ENCODE measurements at regions not wholly inside any gene's neighbourhood (a gene's known extent, or its start where the extent isn't known, plus 50 kb on each side); places are given as distances from the start of the nearest gene placed in this dataset.

DNA sequence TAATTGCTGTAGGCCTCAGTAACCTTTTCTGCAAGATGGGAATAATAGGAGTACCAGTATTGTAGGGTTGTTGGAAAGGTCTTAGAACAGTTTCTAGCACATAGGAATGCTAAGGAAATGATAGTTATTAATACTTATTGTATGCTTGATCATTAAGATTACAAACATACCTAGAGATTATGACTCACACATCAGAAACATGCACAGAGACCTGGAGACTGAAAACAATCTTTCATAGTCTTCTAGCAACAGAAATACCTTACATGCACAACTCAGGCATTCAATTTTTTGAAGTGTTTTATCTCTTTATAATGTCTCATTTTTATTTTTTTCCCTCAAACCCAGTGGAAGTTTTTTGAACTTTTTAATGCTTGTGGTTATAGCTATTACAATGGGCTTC, 104.4 kb upstream of the ZBTB20 start:
- Histone ChIP-seq H3K9me3 (ENCODE audit: control insufficient read depth, low read depth, low read length) (no peaks in the 10 kb centered on the region), H2AFZ (ENCODE audit: low read length) (no peak overlapping the region), H2BK5ac (ENCODE audit: insufficient read length, low read length) (no peak overlapping the region), H2BK120ac (ENCODE audit: low read depth, low read length, poor library complexity, severe bottlenecking) (no peak overlapping the region), H3K27me3 (ENCODE audit: insufficient read depth, low read length) (no peaks in the 10 kb centered on the region), H3T11ph (ENCODE audit: low read length) (no peak overlapping the region), H3K4ac (ENCODE audit: low read depth, low read length) (no peak overlapping the region), H3K23ac (ENCODE audit: insufficient read length, low read depth, low read length) (no peak overlapping the region), H4K20me1 (ENCODE audit: control insufficient read depth, insufficient read depth, insufficient read length) (no peaks in the 10 kb centered on the region), H3K4me1 (ENCODE audit: insufficient read depth, low read length) (no peaks in the 10 kb centered on the region), H3K79me2 (ENCODE audit: insufficient read depth, low read length) (no peaks in the 10 kb centered on the region), H3K23me2 (ENCODE audit: insufficient read length, low read depth, low read length, poor library complexity, severe bottlenecking) (no peaks in the 10 kb centered on the region), H2BK15ac (ENCODE audit: low read depth, low read length) (no peak overlapping the region), H2AK5ac (ENCODE audit: insufficient read length, low read length) (no peak overlapping the region), H3K18ac (ENCODE audit: insufficient read length, low read depth, low read length) (no peak overlapping the region), H4K91ac (ENCODE audit: insufficient read length, low read depth, low read length) (no peak overlapping the region), H3K14ac (ENCODE audit: insufficient read depth, low read length) (no peak overlapping the region), H3K56ac (ENCODE audit: insufficient read length, low read depth, low read length) (no peak overlapping the region), H3K27ac (ENCODE audit: insufficient read length, low read depth, low read length) (no peak overlapping the region), H2BK12ac (ENCODE audit: insufficient read length, low read depth, low read length) (no peak overlapping the region), H2BK20ac (ENCODE audit: low read depth, low read length, poor library complexity, severe bottlenecking) (no peak overlapping the region), H3K79me1 (ENCODE audit: insufficient read depth, low read depth, low read length, poor library complexity, severe bottlenecking) (no peaks in the 10 kb centered on the region), H4K8ac (replicated peaks; ENCODE audit: insufficient read length, low read depth, low read length) (no peak overlapping the region), H4K5ac (ENCODE audit: insufficient read length, low read depth, low read length) (no peak overlapping the region), H3K4me2 (ENCODE audit: insufficient read depth, insufficient read length, low read length) (no peak overlapping the region), H3K9ac (ENCODE audit: extremely low read depth, insufficient read length, low read length) (no peak overlapping the region)
- H3K27ac Mint-ChIP-seq = no peak overlapping the region
- no peak for DNase-seq
- peaks cover 0 to 3% of the 10 kb centered on the region in 2 experiments; a peak in 1 of 5 replicates for H3K9me3 Mint-ChIP-seq
- peaks cover 0 to 5% (median 0%) of the 10 kb centered on the region in 3 experiments; a peak in 1 of 7 replicates for H3K36me3 Mint-ChIP-seq (ENCODE audit: insufficient read depth in 1 of 3, low read depth in 3 of 3)
- H3K4me3 Mint-ChIP-seq = no peak overlapping the region
- H3K4me1 Mint-ChIP-seq = peaks cover 2% of the 10 kb centered on the region in 2 experiments; a peak in 3 of 4 replicates
- TF ChIP-seq, protein P1, sequence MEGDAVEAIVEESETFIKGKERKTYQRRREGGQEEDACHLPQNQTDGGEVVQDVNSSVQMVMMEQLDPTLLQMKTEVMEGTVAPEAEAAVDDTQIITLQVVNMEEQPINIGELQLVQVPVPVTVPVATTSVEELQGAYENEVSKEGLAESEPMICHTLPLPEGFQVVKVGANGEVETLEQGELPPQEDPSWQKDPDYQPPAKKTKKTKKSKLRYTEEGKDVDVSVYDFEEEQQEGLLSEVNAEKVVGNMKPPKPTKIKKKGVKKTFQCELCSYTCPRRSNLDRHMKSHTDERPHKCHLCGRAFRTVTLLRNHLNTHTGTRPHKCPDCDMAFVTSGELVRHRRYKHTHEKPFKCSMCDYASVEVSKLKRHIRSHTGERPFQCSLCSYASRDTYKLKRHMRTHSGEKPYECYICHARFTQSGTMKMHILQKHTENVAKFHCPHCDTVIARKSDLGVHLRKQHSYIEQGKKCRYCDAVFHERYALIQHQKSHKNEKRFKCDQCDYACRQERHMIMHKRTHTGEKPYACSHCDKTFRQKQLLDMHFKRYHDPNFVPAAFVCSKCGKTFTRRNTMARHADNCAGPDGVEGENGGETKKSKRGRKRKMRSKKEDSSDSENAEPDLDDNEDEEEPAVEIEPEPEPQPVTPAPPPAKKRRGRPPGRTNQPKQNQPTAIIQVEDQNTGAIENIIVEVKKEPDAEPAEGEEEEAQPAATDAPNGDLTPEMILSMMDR (conservative IDR thresholded peaks at IDR 0.05) = no peak
- no peaks in the 10 kb centered on the region for H3K27me3 Mint-ChIP-seq (ENCODE audit: low read depth)

Measured in H9 (cell line).